PC-9 (cell line): ENCODE measurements at regions not wholly inside any gene's neighbourhood (a gene's known extent, or its start where the extent isn't known, plus 50 kb on each side); places are given as distances from the start of the nearest gene placed in this dataset.

ENCODE experiments used
- EZH2 ChIP-seq: fragments of 200-600 bp; sonication (generic); IDR thresholded peaks from 2 replicates; pipeline ENCODE4 v1.8.0; 2017; ENCODE audit warnings: antibody characterized with exemption, low read depth
- TF ChIP-seq, protein P1 (sequence below): fragments of 200-600 bp; sonication (generic); conservative IDR thresholded peaks from 2 replicates; pipeline ENCODE4 v1.6.1; 2017; ENCODE audit warnings: mixed run types, antibody characterized with exemption, mild to moderate bottlenecking, moderate library complexity

DNA sequence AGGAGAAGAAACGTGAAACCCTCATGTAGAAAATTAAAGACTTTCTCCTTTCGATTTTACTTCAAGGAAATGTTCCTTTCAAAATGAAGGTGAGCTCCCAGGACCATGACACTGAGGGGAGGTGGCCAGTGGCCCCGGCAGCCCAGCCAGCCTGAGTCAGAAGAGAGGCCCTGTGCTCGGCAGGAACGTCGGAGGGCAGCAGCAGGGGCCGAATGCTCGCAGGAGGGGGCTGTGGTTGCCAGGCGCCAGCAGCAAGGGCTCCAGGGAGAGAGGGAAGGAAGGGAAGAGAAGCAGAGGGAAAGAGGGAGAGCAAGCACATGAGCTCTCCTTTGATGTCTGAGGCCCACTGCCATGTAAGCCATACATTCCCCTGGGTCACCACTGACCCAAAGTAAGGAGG is 73.3 kb upstream of the ACKR3 start:
- TF ChIP-seq, protein P1, sequence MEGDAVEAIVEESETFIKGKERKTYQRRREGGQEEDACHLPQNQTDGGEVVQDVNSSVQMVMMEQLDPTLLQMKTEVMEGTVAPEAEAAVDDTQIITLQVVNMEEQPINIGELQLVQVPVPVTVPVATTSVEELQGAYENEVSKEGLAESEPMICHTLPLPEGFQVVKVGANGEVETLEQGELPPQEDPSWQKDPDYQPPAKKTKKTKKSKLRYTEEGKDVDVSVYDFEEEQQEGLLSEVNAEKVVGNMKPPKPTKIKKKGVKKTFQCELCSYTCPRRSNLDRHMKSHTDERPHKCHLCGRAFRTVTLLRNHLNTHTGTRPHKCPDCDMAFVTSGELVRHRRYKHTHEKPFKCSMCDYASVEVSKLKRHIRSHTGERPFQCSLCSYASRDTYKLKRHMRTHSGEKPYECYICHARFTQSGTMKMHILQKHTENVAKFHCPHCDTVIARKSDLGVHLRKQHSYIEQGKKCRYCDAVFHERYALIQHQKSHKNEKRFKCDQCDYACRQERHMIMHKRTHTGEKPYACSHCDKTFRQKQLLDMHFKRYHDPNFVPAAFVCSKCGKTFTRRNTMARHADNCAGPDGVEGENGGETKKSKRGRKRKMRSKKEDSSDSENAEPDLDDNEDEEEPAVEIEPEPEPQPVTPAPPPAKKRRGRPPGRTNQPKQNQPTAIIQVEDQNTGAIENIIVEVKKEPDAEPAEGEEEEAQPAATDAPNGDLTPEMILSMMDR, result no peak
- no peak for TF ChIP-seq EZH2
